ENCODE measurements at regions not wholly inside any gene's neighbourhood (a gene's known extent, or its start where the extent isn't known, plus 50 kb on each side); places are given as distances from the start of the nearest gene placed in this dataset.

GRCh38 chr15:101551696-101552591, 62.4 kb upstream of the PCSK6 start:
- no peak for DNase-seq

- DNase-seq: no peak
Measured at GRCh38 chr15:101550124-101550523, 60.6 kb upstream of the PCSK6 start.

- no peak for DNase-seq
Measured at GRCh38 chr15:101549647-101550046, 60.1 kb upstream of the PCSK6 start.

GRCh38 chr15:101547737-101548136, 58.2 kb upstream of the PCSK6 start:
- no peak for DNase-seq

- DNase-seq: no peak
Measured at GRCh38 chr15:101545548-101546505, 56.3 kb upstream of the PCSK6 start.

- DNase-seq: no peak
Measured at GRCh38 chr15:101544613-101544945, 55.1 kb upstream of the PCSK6 start.

GRCh38 chr15:101543926-101544612, 54.6 kb upstream of the PCSK6 start:
- no peak for DNase-seq

- DNase-seq: no peak
Measured at GRCh38 chr15:101543431-101543830, 53.9 kb upstream of the PCSK6 start.

- DNase-seq: no peak
Measured at GRCh38 chr15:101543026-101543390, 53.5 kb upstream of the PCSK6 start.

GRCh38 chr15:101542306-101543025, 53.0 kb upstream of the PCSK6 start:
- no peak for DNase-seq

GRCh38 chr15:101541501-101542292, 52.2 kb upstream of the PCSK6 start:
- DNase-seq: no peak

GRCh38 chr15:101540480-101541239, 51.2 kb upstream of the PCSK6 start:
- no peak for DNase-seq

GRCh38 chr15:101539930-101540329, 50.4 kb upstream of the PCSK6 start:
- DNase-seq: no peak

GRCh38 chr15:101539492-101539891, 50.0 kb upstream of the PCSK6 start:
- DNase-seq: no peak

All from tongue (tissue), 1 donor.